Testis (tissue), 2 donors: ENCODE measurements at regions not wholly inside any gene's neighbourhood (a gene's known extent, or its start where the extent isn't known, plus 50 kb on each side); places are given as distances from the start of the nearest gene placed in this dataset.

Experiments
- CTCF ChIP-seq, 3 experiments: fragments of 450-650 bp in 2 of 3; fragments of 200-600 bp in 1 of 3; sonication (generic) in 1 of 3; IDR thresholded peaks; one replicate each; pipeline ENCODE4 v1.5.1; 2016 to 2019; ENCODE audit warnings: antibody characterized with exemption in 3 of 3, mild to moderate bottlenecking in 2 of 3, moderate library complexity in 1 of 3
- POLR2A ChIP-seq: fragments of 450-650 bp; IDR thresholded peaks from one replicate; pipeline ENCODE4 v1.6.1; 2017; ENCODE audit warnings: antibody characterized with exemption, mild to moderate bottlenecking, moderate library complexity

GRCh38 chr1:91603409-91603808 lies 102.8 kb downstream of the CDC7 start:
- no peak for TF ChIP-seq CTCF (IDR thresholded peaks at IDR 0.05)
- no peak for TF ChIP-seq POLR2A
